ENCODE measurements at regions not wholly inside any gene's neighbourhood (a gene's known extent, or its start where the extent isn't known, plus 50 kb on each side); places are given as distances from the start of the nearest gene placed in this dataset.

GRCh38 chr6:10314163-10314955, 100.5 kb downstream of the TFAP2A start:
- no peak overlapping the region for H3K4me3 ChIP-seq (ENCODE audit: insufficient read depth, low read depth, low read length)
- H3K4me1 Mint-ChIP-seq (ENCODE audit: low read depth, unreplicated experiment), result peaks cover 16% of the 10 kb centered on the region
- no peak overlapping the region for H3K9ac ChIP-seq (ENCODE audit: low read length)
- H3K27ac ChIP-seq (ENCODE audit: low read depth, low read length), result no peak overlapping the region
- H3K36me3 Mint-ChIP-seq (ENCODE audit: low read depth, unreplicated experiment), result no peaks in the 10 kb centered on the region
- H3K4me1 ChIP-seq (ENCODE audit: insufficient read depth, low read length), result peaks cover 9% of the 10 kb centered on the region
- DNase-seq (ENCODE audit: low read depth) (no peak), FAIRE-seq (no peak)
- no peaks in the 10 kb centered on the region for H3K79me2 ChIP-seq (ENCODE audit: insufficient read depth, low read length)
- no peak overlapping the region for H2AFZ ChIP-seq (ENCODE audit: low read depth, low read length)
- H3K27me3 Mint-ChIP-seq (ENCODE audit: low read depth, unreplicated experiment), result peaks cover 2% of the 10 kb centered on the region
- TF ChIP-seq EZH2 (IDR thresholded peaks at IDR 0.05; ENCODE audit: insufficient read depth, low read length) (no peak), CTCF (IDR thresholded peaks at IDR 0.05; ENCODE audit: insufficient read depth, low read depth, low read length) (no peak)
- no peaks in the 10 kb centered on the region for H3K27me3 ChIP-seq (ENCODE audit: insufficient read depth, low read length)
- H3K9me3 Mint-ChIP-seq (ENCODE audit: unreplicated experiment), result no peaks in the 10 kb centered on the region
- H4K20me1 ChIP-seq (ENCODE audit: insufficient read depth, low read length), result no peaks in the 10 kb centered on the region
- H3K4me3 Mint-ChIP-seq (ENCODE audit: unreplicated experiment), result no peak overlapping the region
- no peak overlapping the region for H3K27ac Mint-ChIP-seq (ENCODE audit: unreplicated experiment)
- H3K36me3 ChIP-seq (ENCODE audit: insufficient read depth, low read length), result no peaks in the 10 kb centered on the region
- no peak overlapping the region for H3K4me2 ChIP-seq (ENCODE audit: low read length)
- H3K9me3 ChIP-seq (ENCODE audit: insufficient read depth, low read depth, low read length), result no peaks in the 10 kb centered on the region

- H3K4me2 ChIP-seq (ENCODE audit: low read length), result no peak overlapping the region
Measured at GRCh38 chr6:10313799-10314162, 101.1 kb downstream of the TFAP2A start.

More at GRCh38 chr6:10313799-10314162, 101.1 kb downstream of the TFAP2A start:
- Histone ChIP-seq H3K36me3 (ENCODE audit: insufficient read depth, low read length) (no peaks in the 10 kb centered on the region), H3K27ac (ENCODE audit: low read depth, low read length) (no peak overlapping the region), H3K9me3 (ENCODE audit: insufficient read depth, low read depth, low read length) (no peaks in the 10 kb centered on the region), H3K79me2 (ENCODE audit: insufficient read depth, low read length) (no peaks in the 10 kb centered on the region), H3K4me1 (ENCODE audit: insufficient read depth, low read length) (peaks cover 9% of the 10 kb centered on the region), H3K4me3 (ENCODE audit: insufficient read depth, low read depth, low read length) (no peak overlapping the region), H2AFZ (ENCODE audit: low read depth, low read length) (no peak overlapping the region), H3K27me3 (ENCODE audit: insufficient read depth, low read length) (no peaks in the 10 kb centered on the region), H4K20me1 (ENCODE audit: insufficient read depth, low read length) (no peaks in the 10 kb centered on the region), H3K9ac (ENCODE audit: low read length) (no peak overlapping the region)
- Mint-ChIP-seq H3K4me1 (ENCODE audit: low read depth, unreplicated experiment) (peaks cover 17% of the 10 kb centered on the region), H3K9me3 (ENCODE audit: unreplicated experiment) (no peaks in the 10 kb centered on the region), H3K27ac (ENCODE audit: unreplicated experiment) (no peak overlapping the region), H3K27me3 (ENCODE audit: low read depth, unreplicated experiment) (peaks cover 2% of the 10 kb centered on the region), H3K4me3 (ENCODE audit: unreplicated experiment) (no peak overlapping the region), H3K36me3 (ENCODE audit: low read depth, unreplicated experiment) (no peaks in the 10 kb centered on the region)
- no peak for FAIRE-seq
- no peak for TF ChIP-seq CTCF (IDR thresholded peaks at IDR 0.05; ENCODE audit: insufficient read depth, low read depth, low read length)
- TF ChIP-seq EZH2 (IDR thresholded peaks at IDR 0.05; ENCODE audit: insufficient read depth, low read length), result no peak
- no peak for DNase-seq (ENCODE audit: low read depth)
